GM19397 (cell line): ENCODE measurements at regions not wholly inside any gene's neighbourhood (a gene's known extent, or its start where the extent isn't known, plus 50 kb on each side); places are given as distances from the start of the nearest gene placed in this dataset.

Experiments used
- ATAC-seq: cut with Tn5 transposase; IDR thresholded peaks from one replicate; pipeline ENCODE4 v1.9.1; 2021; ENCODE audit warnings: mild to moderate bottlenecking, moderate library complexity; ENCODE audit not compliant: unreplicated experiment

- ATAC-seq = no peak
Measured at GRCh38 chr2:17309181-17309580, 209.1 kb downstream of the RAD51AP2 start.

GRCh38 chr2:17306706-17307105, 211.5 kb downstream of the RAD51AP2 start:
- ATAC-seq = no peak

GRCh38 chr2:17306219-17306618, 212.0 kb downstream of the RAD51AP2 start:
- no peak for ATAC-seq

- ATAC-seq = no peak
Measured at GRCh38 chr2:17303521-17303920, 214.7 kb downstream of the RAD51AP2 start.

- ATAC-seq = no peak
Measured at GRCh38 chr2:17303054-17303453, 215.2 kb downstream of the RAD51AP2 start.

GRCh38 chr2:17302281-17302680, 216.0 kb downstream of the RAD51AP2 start:
- no peak for ATAC-seq

- no peak for ATAC-seq
Measured at GRCh38 chr2:17301437-17301836, 216.8 kb downstream of the RAD51AP2 start.

GRCh38 chr2:17299891-17300540, 218.2 kb downstream of the RAD51AP2 start:
- no peak for ATAC-seq

- no peak for ATAC-seq
Measured at GRCh38 chr2:17298453-17298852, 219.8 kb downstream of the RAD51AP2 start.

GRCh38 chr2:17296686-17297085, 221.6 kb downstream of the RAD51AP2 start:
- ATAC-seq = no peak

GRCh38 chr2:17289669-17290068, 228.6 kb downstream of the RAD51AP2 start:
- no peak for ATAC-seq

- no peak for ATAC-seq
Measured at GRCh38 chr2:17287183-17287582, 231.1 kb downstream of the RAD51AP2 start.

GRCh38 chr2:17282826-17283225, 235.4 kb downstream of the RAD51AP2 start:
- ATAC-seq = no peak

- ATAC-seq = no peak
Measured at GRCh38 chr2:17282245-17282644, 236.0 kb downstream of the RAD51AP2 start.

GRCh38 chr2:17276220-17276619, 242.0 kb downstream of the RAD51AP2 start:
- ATAC-seq = no peak

GRCh38 chr2:17272652-17273525, 245.4 kb downstream of the RAD51AP2 start:
- ATAC-seq = no peak

- no peak for ATAC-seq
Measured at GRCh38 chr2:17272170-17272569, 246.1 kb downstream of the RAD51AP2 start.

GRCh38 chr2:17271416-17271815, 246.8 kb downstream of the RAD51AP2 start:
- no peak for ATAC-seq

GRCh38 chr2:17270894-17271293, 247.3 kb downstream of the RAD51AP2 start:
- ATAC-seq = no peak

GRCh38 chr2:17263570-17263968, 254.7 kb downstream of the RAD51AP2 start:
- ATAC-seq = no peak

GRCh38 chr2:17262854-17263569, 255.2 kb downstream of the RAD51AP2 start:
- ATAC-seq = no peak

GRCh38 chr2:17259613-17260012, 258.6 kb downstream of the RAD51AP2 start:
- ATAC-seq = no peak
